ENCODE measurements at regions not wholly inside any gene's neighbourhood (a gene's known extent, or its start where the extent isn't known, plus 50 kb on each side); places are given as distances from the start of the nearest gene placed in this dataset.
"Not testable (repeated sequence)": the region's sequence is repeated elsewhere in the genome, so short reads cannot be mapped to it uniquely, and the experiment has no call there.

GRCh38 chr9:1536522-1537170, 478.5 kb upstream of the SMARCA2 start:
- Histone ChIP-seq H3K36me3 (no peaks in the 10 kb centered on the region), H3K9me3 (no peaks in the 10 kb centered on the region), H3K4me3 (no peak overlapping the region), H3K27me3 (no peaks in the 10 kb centered on the region), H3K27ac (no peak overlapping the region), H3K4me1 (no peaks in the 10 kb centered on the region)
- TF ChIP-seq, protein P1, sequence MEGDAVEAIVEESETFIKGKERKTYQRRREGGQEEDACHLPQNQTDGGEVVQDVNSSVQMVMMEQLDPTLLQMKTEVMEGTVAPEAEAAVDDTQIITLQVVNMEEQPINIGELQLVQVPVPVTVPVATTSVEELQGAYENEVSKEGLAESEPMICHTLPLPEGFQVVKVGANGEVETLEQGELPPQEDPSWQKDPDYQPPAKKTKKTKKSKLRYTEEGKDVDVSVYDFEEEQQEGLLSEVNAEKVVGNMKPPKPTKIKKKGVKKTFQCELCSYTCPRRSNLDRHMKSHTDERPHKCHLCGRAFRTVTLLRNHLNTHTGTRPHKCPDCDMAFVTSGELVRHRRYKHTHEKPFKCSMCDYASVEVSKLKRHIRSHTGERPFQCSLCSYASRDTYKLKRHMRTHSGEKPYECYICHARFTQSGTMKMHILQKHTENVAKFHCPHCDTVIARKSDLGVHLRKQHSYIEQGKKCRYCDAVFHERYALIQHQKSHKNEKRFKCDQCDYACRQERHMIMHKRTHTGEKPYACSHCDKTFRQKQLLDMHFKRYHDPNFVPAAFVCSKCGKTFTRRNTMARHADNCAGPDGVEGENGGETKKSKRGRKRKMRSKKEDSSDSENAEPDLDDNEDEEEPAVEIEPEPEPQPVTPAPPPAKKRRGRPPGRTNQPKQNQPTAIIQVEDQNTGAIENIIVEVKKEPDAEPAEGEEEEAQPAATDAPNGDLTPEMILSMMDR (IDR thresholded peaks at IDR 0.05) = no peak
- TF ChIP-seq EP300 (IDR thresholded peaks at IDR 0.05) = no peak
- no peak for TF ChIP-seq POLR2AphosphoS5 (IDR thresholded peaks at IDR 0.05)
- TF ChIP-seq POLR2A (IDR thresholded peaks at IDR 0.05) = no peak
- WGBS = 73% methylated on average over 5 of the region's 5 CpGs
- DNase-seq (ENCODE audit: low spot score in 2 of 2) = no peak

DNA sequence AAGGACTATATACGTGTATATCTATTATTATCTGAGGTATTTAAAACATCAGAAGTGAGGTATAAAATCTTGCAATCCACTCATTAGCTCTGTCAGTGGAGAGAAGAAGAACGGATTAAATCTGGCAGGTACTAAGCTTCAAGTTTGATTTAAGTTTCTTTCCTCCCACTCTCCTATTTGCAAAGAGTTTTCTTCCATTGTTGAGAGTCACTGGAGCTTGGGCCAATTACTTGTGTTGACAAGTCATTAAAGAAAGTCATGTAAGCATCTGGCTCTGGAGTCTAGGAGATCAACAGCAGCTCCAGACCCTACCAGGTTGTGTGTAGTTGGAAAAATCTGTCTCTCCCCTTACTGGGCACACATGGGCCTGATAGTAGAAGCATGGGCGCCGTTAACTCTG, 476.8 kb upstream of the SMARCA2 start:
- 70% methylated on average over 4 of the region's 4 CpGs for WGBS

DNA sequence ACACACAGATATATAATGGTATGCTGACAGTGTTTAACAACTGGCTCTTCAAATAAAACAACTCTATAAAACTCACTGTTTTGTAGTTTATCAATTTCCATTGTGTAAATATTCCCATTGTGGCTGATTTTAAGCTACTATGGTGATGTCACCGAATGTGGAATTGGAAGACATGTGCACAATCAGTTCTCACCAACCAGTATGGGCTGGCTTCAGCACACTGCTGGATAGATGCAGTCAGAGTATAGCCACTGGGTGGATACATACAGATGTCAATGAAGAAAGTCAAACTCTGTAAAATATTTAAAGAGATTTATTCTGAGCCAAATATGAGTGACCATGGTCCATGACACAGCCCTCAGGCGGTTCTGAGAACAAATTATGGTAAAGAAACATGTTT, 475.9 kb upstream of the SMARCA2 start:
- no peaks in the 10 kb centered on the region for H3K36me3 ChIP-seq
- WGBS = 87% methylated on average over 2 of the region's 2 CpGs
- H3K4me3 ChIP-seq = no peak overlapping the region
- H3K27ac ChIP-seq = no peak overlapping the region
- H3K4me1 ChIP-seq = no peaks in the 10 kb centered on the region
- TF ChIP-seq POLR2A (IDR thresholded peaks at IDR 0.05) = no peak
- TF ChIP-seq, protein P1 (IDR thresholded peaks at IDR 0.05) = no peak
- TF ChIP-seq POLR2AphosphoS5 (IDR thresholded peaks at IDR 0.05) = no peak
- no peak for TF ChIP-seq EP300 (IDR thresholded peaks at IDR 0.05)
- no peaks in the 10 kb centered on the region for H3K27me3 ChIP-seq
- DNase-seq (ENCODE audit: low spot score in 2 of 2) = no peak
- H3K9me3 ChIP-seq = no peaks in the 10 kb centered on the region

More for the DNA sequence above, 476.8 kb upstream of the SMARCA2 start:
- no peak for DNase-seq (ENCODE audit: low spot score in 2 of 2)
- Histone ChIP-seq H3K27ac (no peak overlapping the region), H3K4me1 (no peaks in the 10 kb centered on the region), H3K27me3 (no peaks in the 10 kb centered on the region), H3K4me3 (no peak overlapping the region), H3K9me3 (no peaks in the 10 kb centered on the region), H3K36me3 (no peaks in the 10 kb centered on the region)
- TF ChIP-seq, protein P1 (IDR thresholded peaks at IDR 0.05) = no peak
- no peak for TF ChIP-seq EP300 (IDR thresholded peaks at IDR 0.05)
- no peak for TF ChIP-seq POLR2A (IDR thresholded peaks at IDR 0.05)
- TF ChIP-seq POLR2AphosphoS5 (IDR thresholded peaks at IDR 0.05) = no peak

- Histone ChIP-seq H3K36me3 (no peaks in the 10 kb centered on the region), H3K9me3 (no peaks in the 10 kb centered on the region), H3K27ac (no peak overlapping the region), H3K4me3 (no peak overlapping the region), H3K4me1 (no peaks in the 10 kb centered on the region), H3K27me3 (no peaks in the 10 kb centered on the region)
- DNase-seq (ENCODE audit: low spot score in 2 of 2) = no peak
- 61% methylated on average over 1 of the region's 1 CpG for WGBS
- TF ChIP-seq, protein P1 (IDR thresholded peaks at IDR 0.05) = no peak
- TF ChIP-seq POLR2A (IDR thresholded peaks at IDR 0.05) (no peak), POLR2AphosphoS5 (IDR thresholded peaks at IDR 0.05) (no peak), EP300 (IDR thresholded peaks at IDR 0.05) (no peak)
Observed at GRCh38 chr9:1550636-1551035, 464.5 kb upstream of the SMARCA2 start.

DNA sequence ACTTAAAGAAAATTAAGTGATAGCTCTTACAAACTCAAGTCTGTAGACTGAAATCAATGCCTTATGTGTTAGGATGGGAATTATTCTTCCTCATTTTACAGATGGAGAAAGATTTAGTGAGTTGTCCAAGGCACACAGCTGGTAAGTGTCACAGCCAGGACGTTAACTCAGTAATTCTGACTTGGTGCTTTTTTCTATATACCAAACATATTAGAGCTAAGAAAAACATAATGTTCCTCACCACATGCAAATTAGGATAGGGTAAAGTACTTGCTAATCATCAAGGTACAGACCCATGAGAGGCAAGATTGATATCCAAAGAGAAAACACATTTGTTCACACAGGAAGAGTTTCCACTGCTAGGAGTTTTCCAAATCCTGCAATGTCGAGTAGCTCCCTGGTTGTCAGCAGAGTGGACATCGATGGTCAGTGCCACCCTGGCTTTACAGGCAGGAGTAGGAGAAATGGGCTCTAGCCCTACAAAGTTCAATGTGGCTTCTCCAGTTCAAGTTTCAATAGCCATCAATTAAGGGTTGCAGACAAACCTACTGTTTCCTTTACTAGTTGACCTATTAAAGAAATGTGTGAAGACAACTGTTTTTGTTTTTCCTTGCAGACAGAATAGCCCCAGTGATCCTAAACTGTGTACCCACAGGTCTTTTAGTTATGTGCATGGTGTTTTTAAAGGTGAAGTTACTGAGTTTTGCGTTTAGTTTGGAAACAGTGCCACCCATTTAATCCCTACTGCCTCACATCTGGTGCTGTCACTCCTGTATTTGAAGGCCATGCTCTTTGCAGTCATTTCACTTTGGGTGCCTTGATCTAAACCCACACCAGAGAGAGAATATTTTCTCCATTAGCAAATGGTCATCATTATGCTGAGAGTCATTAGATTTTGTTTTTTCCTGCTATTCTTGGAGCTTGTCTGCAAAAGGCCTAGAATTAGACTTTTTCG, 460.8 kb upstream of the SMARCA2 start:
- no peaks in the 10 kb centered on the region for H3K4me1 ChIP-seq
- no peak overlapping the region for H3K4me3 ChIP-seq
- no peaks in the 10 kb centered on the region for H3K36me3 ChIP-seq
- H3K9me3 ChIP-seq = no peaks in the 10 kb centered on the region
- no peak overlapping the region for H3K27ac ChIP-seq
- no peaks in the 10 kb centered on the region for H3K27me3 ChIP-seq
- DNase-seq (ENCODE audit: low spot score in 2 of 2) = no peak
- TF ChIP-seq, protein P1 (IDR thresholded peaks at IDR 0.05) = no peak
- no peak for TF ChIP-seq POLR2AphosphoS5 (IDR thresholded peaks at IDR 0.05)
- no peak for TF ChIP-seq EP300 (IDR thresholded peaks at IDR 0.05)
- TF ChIP-seq POLR2A (IDR thresholded peaks at IDR 0.05) = no peak
- WGBS = 48% methylated on average over 5 of the region's 5 CpGs

DNA sequence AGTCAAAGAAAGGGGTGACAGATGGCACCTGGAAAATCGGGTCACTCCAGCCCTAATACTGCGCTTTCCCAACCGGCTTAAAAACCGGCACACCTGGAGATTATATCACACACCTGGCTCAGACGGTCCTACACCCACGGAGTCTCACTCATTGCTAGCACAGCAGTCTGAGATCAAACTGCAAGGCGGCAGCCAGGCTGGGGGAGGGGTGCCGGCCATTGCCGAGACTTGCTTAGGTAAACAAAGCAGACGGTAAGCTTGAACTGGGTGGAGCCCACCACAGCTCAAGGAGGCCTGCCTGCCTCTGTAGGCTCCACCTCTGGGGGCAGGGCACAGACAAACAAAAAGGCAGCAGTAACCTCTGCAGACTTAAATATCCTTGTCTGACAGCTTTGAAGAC, 456.5 kb upstream of the SMARCA2 start:
- not testable (repeated sequence) for H3K27ac ChIP-seq; H3K4me3 ChIP-seq; H3K9me3 ChIP-seq; DNase-seq (ENCODE audit: low spot score in 2 of 2); H3K36me3 ChIP-seq; H3K27me3 ChIP-seq; H3K4me1 ChIP-seq
- WGBS = 87% methylated on average over 3 of the region's 10 CpGs

Measured in suprapubic skin (tissue), 4 donors.